IMR-90 (cell line): ENCODE measurements at regions not wholly inside any gene's neighbourhood (a gene's known extent, or its start where the extent isn't known, plus 50 kb on each side); places are given as distances from the start of the nearest gene placed in this dataset.

Experiments used
- ATAC-seq: fragments of 200-7000 bp; cut with Tn5 transposase; 2 replicates; pipeline ENCODE4 v1.9.1; 2020; ENCODE audit warnings: low read depth, mild to moderate bottlenecking, moderate library complexity
- BruUV-seq: library from RNA; stranded (reverse); fragments of 400-500 nt; replicated peaks from 2 replicates; lab custom pipeline; 2021; lab: Mats Ljungman, UMichigan
- CTCF ChIA-PET: fragments of 300-600 bp; formaldehyde crosslinking; extraction: SDS; loops from one replicate; lab custom pipeline; 2021; ENCODE audit warnings: antibody characterized with exemption; lab: Yijun Ruan, JAX
- POLR2A ChIA-PET: fragments of 300-600 bp; sonication (Branson Sonifier 250); formaldehyde crosslinking; loops from one replicate; lab custom pipeline; 2022; ENCODE audit warnings: antibody characterized with exemption; ENCODE audit not compliant: unreplicated experiment; lab: Charles Lee
- DNase-seq: peaks from one replicate; pipeline ENCODE4 v3.0.0; 2013
- H2AFZ ChIP-seq: replicated peaks from 2 replicates; pipeline ENCODE3; 2013; ENCODE audit warnings: low read length, mild to moderate bottlenecking; ENCODE audit not compliant: poor library complexity
- H2AK5ac ChIP-seq: 2 replicates; pipeline ENCODE4 v1.6.1; 2013; ENCODE audit warnings: low read depth, low read length, inconsistent platforms
- H2AK9ac ChIP-seq: replicated peaks from 2 replicates; pipeline ENCODE3; 2013; ENCODE audit warnings: mild to moderate bottlenecking, low read depth, low read length, moderate library complexity; ENCODE audit not compliant: poor library complexity
- H2BK120ac ChIP-seq: 2 replicates; pipeline ENCODE4 v1.6.1; 2013; ENCODE audit warnings: low read depth, low read length, inconsistent platforms
- H2BK15ac ChIP-seq: 3 replicates; pipeline ENCODE4 v1.6.1; 2013; ENCODE audit warnings: low read depth, low read length, inconsistent platforms
- H2BK20ac ChIP-seq: 2 replicates; pipeline ENCODE4 v1.6.1; 2013; ENCODE audit warnings: low read depth, mild to moderate bottlenecking, inconsistent platforms, low read length, moderate library complexity
- H2BK5ac ChIP-seq: 2 replicates; pipeline ENCODE4 v1.6.1; 2013; ENCODE audit warnings: mild to moderate bottlenecking, low read depth, low read length, inconsistent platforms; ENCODE audit not compliant: poor library complexity, severe bottlenecking
- H3K14ac ChIP-seq: replicated peaks from 2 replicates; pipeline ENCODE4 v1.6.1; 2013; ENCODE audit warnings: low read depth, low read length, inconsistent platforms
- H3K18ac ChIP-seq: 2 replicates; pipeline ENCODE4 v1.6.1; 2013; ENCODE audit warnings: low read depth, low read length, control low read depth
- H3K23ac ChIP-seq: 2 replicates; pipeline ENCODE4 v1.6.1; 2013; ENCODE audit warnings: low read depth, low read length, inconsistent platforms
- H3K27ac ChIP-seq: 2 replicates; pipeline ENCODE4 v1.5.1; 2013; ENCODE audit warnings: mild to moderate bottlenecking, control low read depth, low read length; ENCODE audit not compliant: insufficient read depth
- H3K27me3 ChIP-seq: 2 replicates; pipeline ENCODE4 v1.6.1; 2013; ENCODE audit warnings: low read length; ENCODE audit not compliant: control insufficient read depth, insufficient read depth
- H3K36me3 ChIP-seq: 2 replicates; pipeline ENCODE4 v1.6.1; 2013; ENCODE audit warnings: low read length, mixed read lengths; ENCODE audit not compliant: control insufficient read depth, insufficient read depth
- H3K4ac ChIP-seq: 2 replicates; pipeline ENCODE4 v1.6.1; 2013; ENCODE audit warnings: low read depth, low read length, inconsistent platforms
- H3K4me1 ChIP-seq: 2 replicates; pipeline ENCODE4 v1.6.1; 2013; ENCODE audit warnings: low read length, mixed read lengths; ENCODE audit not compliant: control insufficient read depth, insufficient read depth
- H3K4me2 ChIP-seq: 2 replicates; pipeline ENCODE4 v1.6.1; 2013; ENCODE audit warnings: low read depth, mild to moderate bottlenecking, control low read depth, low read length, moderate library complexity
- H3K4me3 ChIP-seq: 2 replicates; pipeline ENCODE4 v1.5.1; 2013; ENCODE audit warnings: low read depth, mild to moderate bottlenecking, control low read depth, low read length, moderate library complexity; ENCODE audit not compliant: insufficient read depth
- H3K56ac ChIP-seq: 2 replicates; pipeline ENCODE4 v1.6.1; 2013; ENCODE audit warnings: low read length, inconsistent platforms; ENCODE audit not compliant: insufficient read depth; ENCODE audit errors: extremely low read depth
- H3K79me1 ChIP-seq, 2 experiments: 2 replicates each; pipeline ENCODE4 v1.6.1; 2013; ENCODE audit warnings: low read length in 2 of 2, inconsistent platforms in 1 of 2, low read depth in 1 of 2
- H3K9ac ChIP-seq: 2 replicates; pipeline ENCODE4 v1.6.1; 2013; ENCODE audit warnings: low read depth, low read length, control low read depth
- H3K9me1 ChIP-seq: 2 replicates; pipeline ENCODE4 v1.6.1; 2013; ENCODE audit warnings: low read length, inconsistent platforms; ENCODE audit not compliant: insufficient read depth
- H3K9me3 ChIP-seq: 2 replicates; pipeline ENCODE4 v1.6.1; 2013; ENCODE audit warnings: low read length; ENCODE audit not compliant: control insufficient read depth, insufficient read depth
- H4K20me1 ChIP-seq: 2 replicates; pipeline ENCODE4 v1.6.1; 2013; ENCODE audit warnings: low read length, inconsistent platforms; ENCODE audit not compliant: insufficient read depth
- H4K5ac ChIP-seq: 2 replicates; pipeline ENCODE4 v1.6.1; 2013; ENCODE audit warnings: mild to moderate bottlenecking, low read depth, low read length, control low read depth
- H4K8ac ChIP-seq, 2 experiments: 2 replicates each; pipeline ENCODE4 v1.6.1; 2013; ENCODE audit warnings: low read depth in 2 of 2, low read length in 2 of 2, control low read depth in 1 of 2, inconsistent platforms in 1 of 2
- H4K91ac ChIP-seq: 2 replicates; pipeline ENCODE4 v1.6.1; 2013; ENCODE audit warnings: low read depth, low read length, inconsistent platforms; ENCODE audit not compliant: insufficient read depth
- BHLHE40 ChIP-seq: fragments of 150-350 bp; IDR thresholded peaks from 2 replicates; pipeline ENCODE4 v1.6.1; 2016; ENCODE audit warnings: mild to moderate bottlenecking, low read depth, low read length
- CEBPB ChIP-seq: IDR thresholded peaks from 2 replicates; pipeline ENCODE4 v1.6.1; 2012; ENCODE audit warnings: low read depth, low read length, improper control_type of control experiment
- CHD1 ChIP-seq: IDR thresholded peaks from 2 replicates; pipeline ENCODE4 v1.6.1; 2012; ENCODE audit warnings: low read depth, low read length, improper control_type of control experiment
- CTCF ChIP-seq: conservative IDR thresholded peaks from 2 replicates; pipeline ENCODE4 v1.5.1; 2012; ENCODE audit warnings: mild to moderate bottlenecking, low read depth, low read length, improper control_type of control experiment
- FOS ChIP-seq: fragments of 150-350 bp; IDR thresholded peaks from 2 replicates; pipeline ENCODE4 v1.6.1; 2016; ENCODE audit warnings: low read depth, low read length
- MAFK ChIP-seq: IDR thresholded peaks from 2 replicates; pipeline ENCODE4 v1.6.1; 2012; ENCODE audit warnings: low read depth, low read length, improper control_type of control experiment
- MXI1 ChIP-seq: IDR thresholded peaks from 2 replicates; pipeline ENCODE4 v1.6.1; 2012; ENCODE audit warnings: low read depth, mild to moderate bottlenecking, low read length, moderate library complexity, borderline replicate concordance
- NFE2L2 ChIP-seq: fragments of 150-350 bp; IDR thresholded peaks from 2 replicates; pipeline ENCODE4 v1.6.1; 2016; ENCODE audit warnings: low read depth, mild to moderate bottlenecking, low read length
- POLR2A ChIP-seq: IDR thresholded peaks from 2 replicates; pipeline ENCODE4 v1.6.1; 2012; ENCODE audit warnings: mild to moderate bottlenecking, low read depth, low read length
- RAD21 ChIP-seq: IDR thresholded peaks from 2 replicates; pipeline ENCODE4 v1.6.1; 2012; ENCODE audit warnings: low read length, improper control_type of control experiment
- RCOR1 ChIP-seq: IDR thresholded peaks from 2 replicates; pipeline ENCODE4 v1.6.1; 2012; ENCODE audit warnings: mild to moderate bottlenecking, low read length, improper control_type of control experiment; ENCODE audit not compliant: insufficient replicate concordance
- RFX5 ChIP-seq: IDR thresholded peaks from 2 replicates; pipeline ENCODE4 v1.8.0; 2012; ENCODE audit warnings: low read depth, mild to moderate bottlenecking, low read length, moderate library complexity
- SMC3 ChIP-seq: fragments of 150-350 bp; IDR thresholded peaks from 2 replicates; pipeline ENCODE4 v1.6.1; 2016; ENCODE audit warnings: low read depth, mild to moderate bottlenecking, antibody characterized with exemption, low read length, moderate library complexity
- USF2 ChIP-seq: fragments of 150-350 bp; IDR thresholded peaks from 2 replicates; pipeline ENCODE4 v1.6.1; 2017; ENCODE audit warnings: mild to moderate bottlenecking, antibody characterized with exemption, low read length, low read depth
- WGBS, 2 experiments: methylation state at CpG; one replicate each; pipeline versions ENCODE4 v1.1.5 to v1.1.7; 2013; ENCODE audit warnings: missing lambda C conversion rate in 2 of 2; ENCODE audit not compliant: insufficient read length in 1 of 2; ENCODE audit errors: extremely low coverage in 2 of 2; 5-methylcytosine and 5-hydroxymethylcytosine counted together
- dilution Hi-C: fragments of 300-500 bp; cut with HindIII; formaldehyde crosslinking; loops from one replicate; pipeline ENCODE4 v1.14.3; 2018; ENCODE audit warnings: low sequenced_read_pairs; ENCODE audit not compliant: unreplicated experiment
- in situ Hi-C: fragments of 300-500 bp; cut with MboI; formaldehyde crosslinking; loops from 3 replicates; pipeline ENCODE4 v1.14.3; 2019; ENCODE audit warnings: low sequenced_read_pairs, inconsistent platforms, mixed read lengths
- intact Hi-C: fragments of 100-400 bp; cut with micrococcal nuclease; formaldehyde crosslinking; loops from 2 replicates; pipeline ENCODE4 v1.10.0; 2022
- TF ChIP-seq, protein P1 (sequence below): fragments of 150-350 bp; IDR thresholded peaks from 2 replicates; pipeline ENCODE4 v1.6.1; 2016; ENCODE audit warnings: low read depth, mild to moderate bottlenecking, low read length, moderate library complexity, borderline replicate concordance

DNA sequence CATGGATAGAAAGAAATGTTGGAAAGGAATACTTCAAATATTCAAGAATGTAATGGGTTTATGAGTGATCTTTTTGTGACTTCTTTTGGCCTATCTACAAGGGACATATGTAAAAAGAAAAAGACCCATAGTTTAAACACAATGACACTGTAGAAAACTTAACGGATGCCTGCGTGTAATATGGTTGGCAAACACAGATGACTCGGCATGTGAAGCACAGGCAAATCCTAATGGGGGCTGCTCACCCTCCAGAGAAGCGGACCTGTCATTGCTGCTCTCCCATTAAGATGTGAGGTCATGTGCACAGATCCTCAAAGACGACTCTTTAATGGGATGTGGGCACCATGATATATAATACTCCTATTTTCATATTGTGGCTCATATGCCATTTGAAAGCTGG, 366.6 kb upstream of the TMEM132C start:
- Histone ChIP-seq H4K5ac (no peak overlapping the region), H3K36me3 (no peaks in the 10 kb centered on the region), H2AK9ac (no peak overlapping the region), H3K56ac (no peak overlapping the region), H4K8ac (no peak overlapping the region), H3K79me1 (no peaks in the 10 kb centered on the region), H2BK15ac (no peak overlapping the region), H3K23ac (no peak overlapping the region), H2AFZ (no peak overlapping the region), H3K27me3 (no peaks in the 10 kb centered on the region), H3K18ac (no peak overlapping the region), H4K20me1 (no peaks in the 10 kb centered on the region), H2AK5ac (no peak overlapping the region), H2BK120ac (no peak overlapping the region), H2BK20ac (no peak overlapping the region), H3K14ac (no peak overlapping the region), H3K4ac (no peak overlapping the region), H3K4me2 (no peak overlapping the region), H3K9me1 (no peaks in the 10 kb centered on the region), H3K4me1 (no peaks in the 10 kb centered on the region), H3K9ac (no peak overlapping the region), H3K27ac (no peak overlapping the region), H2BK5ac (no peak overlapping the region), H3K4me3 (no peak overlapping the region), H4K91ac (no peak overlapping the region), H3K9me3 (peaks cover 13% of the 10 kb centered on the region)
- no TSS peak for BruUV-seq
- CTCF ChIA-PET, result no interaction called here
- in situ Hi-C loops, result no loop called here
- dilution Hi-C loops, result no loop called here
- DNase-seq, result no peak
- TF ChIP-seq CHD1, result no peak
- TF ChIP-seq RFX5, result no peak
- no peak for TF ChIP-seq CTCF
- no peak for TF ChIP-seq NFE2L2
- TF ChIP-seq POLR2A, result no peak
- no peak for TF ChIP-seq SMC3
- TF ChIP-seq MAFK, result no peak
- TF ChIP-seq, protein P1, sequence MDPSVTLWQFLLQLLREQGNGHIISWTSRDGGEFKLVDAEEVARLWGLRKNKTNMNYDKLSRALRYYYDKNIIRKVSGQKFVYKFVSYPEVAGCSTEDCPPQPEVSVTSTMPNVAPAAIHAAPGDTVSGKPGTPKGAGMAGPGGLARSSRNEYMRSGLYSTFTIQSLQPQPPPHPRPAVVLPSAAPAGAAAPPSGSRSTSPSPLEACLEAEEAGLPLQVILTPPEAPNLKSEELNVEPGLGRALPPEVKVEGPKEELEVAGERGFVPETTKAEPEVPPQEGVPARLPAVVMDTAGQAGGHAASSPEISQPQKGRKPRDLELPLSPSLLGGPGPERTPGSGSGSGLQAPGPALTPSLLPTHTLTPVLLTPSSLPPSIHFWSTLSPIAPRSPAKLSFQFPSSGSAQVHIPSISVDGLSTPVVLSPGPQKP, result no peak
- TF ChIP-seq MXI1, result no peak
- no peak for TF ChIP-seq RAD21
- no peak for TF ChIP-seq FOS
- TF ChIP-seq USF2, result no peak
- no peak for TF ChIP-seq CEBPB
- no peak for TF ChIP-seq RCOR1
- no peak for TF ChIP-seq BHLHE40
- no peak for ATAC-seq
- intact Hi-C loops, result loop anchor here (5.0 kb wide), 1 partner anchor 372 kb away; no protein-coding TSS in a partner anchor
- no CpG with 5 or more reads among the region's 5 CpGs for WGBS, 2 experiments
- POLR2A ChIA-PET, result no interaction called here
